ENCODE measurements at regions not wholly inside any gene's neighbourhood (a gene's known extent, or its start where the extent isn't known, plus 50 kb on each side); places are given as distances from the start of the nearest gene placed in this dataset.

DNA sequence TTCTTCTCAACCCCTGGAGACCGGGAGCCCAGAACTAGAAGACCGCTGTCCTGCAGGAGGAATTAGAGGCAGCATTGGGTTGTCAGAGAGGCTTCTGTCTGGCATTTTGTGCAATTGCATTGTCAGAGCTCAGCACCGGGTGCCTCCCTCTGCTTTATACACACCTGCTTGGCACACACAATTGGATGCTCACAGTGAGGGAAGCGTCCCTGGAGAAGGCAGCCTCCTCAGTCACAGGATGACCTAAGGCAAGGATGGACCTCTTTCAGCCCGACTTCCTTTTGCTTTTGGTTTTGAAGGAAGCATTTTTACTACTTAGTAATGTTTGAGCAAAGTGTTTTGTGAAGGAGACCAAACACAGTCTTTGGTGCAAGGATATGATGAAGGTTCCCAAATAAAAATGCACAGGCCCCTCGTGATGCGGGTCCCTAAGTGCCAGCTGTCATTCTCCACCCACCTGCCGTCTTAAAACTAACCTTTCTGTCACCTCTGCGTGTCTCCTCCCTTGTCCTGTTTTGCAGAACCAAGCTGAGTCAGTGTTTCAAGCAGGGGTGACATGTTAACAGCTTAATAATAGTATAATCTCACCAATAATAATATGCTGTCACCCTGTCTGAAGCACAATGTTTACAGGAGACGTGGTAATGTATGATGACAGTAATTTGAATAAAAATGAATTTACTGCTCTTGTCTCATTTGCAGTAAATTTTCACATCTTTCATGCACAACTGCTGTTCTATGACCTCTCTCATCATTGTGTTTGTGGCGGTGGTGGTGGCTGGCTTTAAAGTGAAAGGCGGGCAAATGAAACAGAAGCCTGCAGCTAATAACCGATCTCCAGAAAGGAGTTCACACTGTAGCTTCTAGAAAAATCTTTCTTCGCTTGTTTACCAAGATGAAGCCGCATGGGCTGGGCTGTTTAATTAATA lies 430.2 kb upstream of the MKI67 start:
- DNase-seq (ENCODE audit: low read depth in 2 of 2), result no peak

DNA sequence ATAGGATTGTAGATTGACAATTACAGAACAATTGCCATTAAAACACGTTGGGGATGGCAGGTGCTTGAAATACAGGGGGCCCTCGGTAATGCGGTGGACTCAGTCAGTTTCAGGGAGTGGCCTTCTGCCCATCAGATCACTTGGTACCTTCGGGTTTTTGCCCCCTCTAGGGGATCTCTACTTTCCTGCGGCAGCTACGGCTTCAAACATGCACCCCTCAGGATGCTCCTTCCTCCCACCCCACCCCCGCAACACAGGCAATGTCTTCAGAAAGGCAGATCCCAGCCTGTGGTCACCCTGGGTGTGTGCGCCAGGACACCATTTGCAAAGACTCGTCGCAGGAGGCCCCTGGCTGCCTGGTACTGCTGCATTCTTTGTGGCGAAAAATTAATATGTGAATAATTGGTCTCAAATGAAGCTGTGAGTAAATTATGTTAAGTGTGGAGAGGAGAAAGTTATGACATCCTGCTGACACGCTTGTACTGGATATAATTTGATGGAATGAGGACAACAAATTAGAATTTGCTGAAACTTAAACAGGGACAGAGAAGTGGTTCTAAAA lies 431.0 kb upstream of the MKI67 start:
- no peak for DNase-seq (ENCODE audit: low read depth in 2 of 2)

- no peak for DNase-seq (ENCODE audit: low read depth in 2 of 2)
These were observed 434.2 kb upstream of the MKI67 start for GRCh38 chr10:128560406-128560805.

GRCh38 chr10:128560993-128561392 lies 434.8 kb upstream of the MKI67 start:
- DNase-seq (ENCODE audit: low read depth in 2 of 2), result no peak

DNA sequence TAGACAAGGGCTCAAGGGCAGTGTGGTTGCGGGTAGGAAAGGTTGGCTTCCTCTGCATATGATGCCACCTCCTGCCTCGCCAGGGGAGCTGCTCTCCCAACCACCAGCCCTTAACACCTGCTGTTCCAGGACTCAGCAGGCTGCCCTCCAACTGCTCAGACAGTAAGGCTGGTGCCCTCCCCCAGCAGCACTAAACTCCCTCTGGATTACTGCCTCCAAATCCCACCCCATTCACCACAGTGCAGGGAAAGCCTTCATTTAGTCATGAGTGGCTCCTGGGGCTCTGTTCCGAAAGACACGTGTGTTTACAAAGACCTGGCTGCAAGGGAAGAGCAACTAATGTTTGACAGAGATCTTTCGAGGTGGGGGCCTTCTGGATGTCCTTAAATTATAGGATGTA lies 437.2 kb upstream of the MKI67 start:
- DNase-seq (ENCODE audit: low read depth in 2 of 2), result no peak

DNA sequence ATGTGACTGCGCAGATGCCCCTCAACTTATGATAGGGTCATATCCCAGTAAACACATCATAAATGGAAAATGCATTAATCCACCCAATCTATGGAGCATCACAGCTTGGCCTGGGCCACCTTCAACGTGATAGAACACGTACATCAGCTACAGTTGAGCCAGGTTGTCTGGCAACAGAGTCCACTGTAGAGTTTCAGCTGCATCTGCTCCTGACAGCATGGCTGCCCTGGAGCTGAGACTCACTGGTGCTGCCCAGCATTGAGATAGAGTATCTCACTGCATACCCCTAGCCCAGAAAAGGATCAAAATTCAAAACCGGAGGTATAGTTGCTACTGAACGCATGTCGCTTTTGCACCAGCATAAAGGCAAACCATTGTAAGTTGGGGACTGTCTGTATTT lies 437.7 kb upstream of the MKI67 start:
- no peak for DNase-seq (ENCODE audit: low read depth in 2 of 2)

DNA sequence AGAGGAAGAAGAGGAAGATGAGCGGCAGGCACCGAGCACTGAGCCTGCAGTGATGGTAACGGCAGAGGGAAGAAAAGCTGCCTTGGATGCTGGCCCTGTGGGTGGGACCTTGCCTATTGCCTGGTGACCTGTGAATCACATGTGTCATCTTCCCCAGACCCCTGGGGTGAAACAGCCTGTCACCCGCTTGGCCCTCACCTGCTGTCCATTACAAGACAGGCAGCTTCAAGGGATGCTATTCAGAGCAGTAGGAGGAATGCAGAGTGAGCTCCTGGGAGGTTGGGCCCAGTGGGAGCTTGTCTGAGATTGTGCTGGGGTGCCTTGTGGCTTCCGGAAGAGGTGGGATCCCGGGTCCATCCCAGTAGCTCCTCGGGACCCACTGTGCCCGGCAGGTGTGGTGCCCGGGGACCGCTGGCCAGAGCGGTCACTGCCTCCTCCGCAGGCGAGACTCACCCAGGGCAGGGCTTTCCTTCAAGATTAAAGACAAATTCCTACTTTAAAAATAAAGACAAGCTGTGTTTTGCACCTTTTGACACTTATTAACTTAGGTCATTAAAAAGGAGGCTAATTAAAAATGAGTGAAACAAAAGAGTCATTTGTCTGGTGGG lies 440.2 kb upstream of the MKI67 start:
- no peak for DNase-seq (ENCODE audit: low read depth in 2 of 2)

DNA sequence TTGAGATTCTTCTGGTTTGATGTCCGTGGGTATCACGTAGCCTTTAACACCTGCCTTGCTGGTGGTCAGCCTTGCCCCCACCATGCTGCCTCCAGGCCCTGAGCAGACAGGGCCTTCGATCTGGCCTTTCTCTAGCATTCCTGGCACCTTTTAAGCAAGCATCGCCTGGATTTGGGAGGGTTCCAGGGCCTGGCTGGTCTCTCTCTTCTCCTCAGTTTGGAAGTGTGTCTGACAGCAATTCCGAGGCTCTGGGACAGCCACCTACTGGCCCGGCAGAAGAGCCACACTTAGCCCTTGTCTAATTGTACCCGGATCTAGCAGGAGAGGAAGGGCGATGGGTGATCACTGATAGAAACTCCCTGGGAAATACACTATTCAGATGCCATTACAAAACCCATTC lies 441.3 kb upstream of the MKI67 start:
- DNase-seq (ENCODE audit: low read depth in 2 of 2), result no peak

DNA sequence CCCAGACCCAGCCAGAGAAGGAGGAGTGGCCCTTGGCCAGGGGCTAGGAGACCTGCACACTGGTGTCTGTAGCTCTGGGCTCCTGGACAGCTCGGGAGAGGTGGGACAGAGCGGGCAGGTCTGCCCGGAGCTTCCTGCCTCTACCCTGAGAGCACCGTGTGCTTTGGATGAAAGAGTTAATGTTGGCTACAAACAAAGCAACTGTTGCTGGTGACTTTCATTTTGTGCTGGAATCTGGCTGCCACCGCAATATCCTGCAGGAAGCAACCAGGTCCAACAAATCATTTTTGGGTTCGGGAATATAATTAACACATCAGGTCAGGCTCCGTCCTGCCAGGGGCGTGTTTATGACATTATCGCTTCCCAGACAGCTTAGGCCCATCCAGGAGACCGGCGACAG lies 441.8 kb upstream of the MKI67 start:
- no peak for DNase-seq (ENCODE audit: low read depth in 2 of 2)

DNA sequence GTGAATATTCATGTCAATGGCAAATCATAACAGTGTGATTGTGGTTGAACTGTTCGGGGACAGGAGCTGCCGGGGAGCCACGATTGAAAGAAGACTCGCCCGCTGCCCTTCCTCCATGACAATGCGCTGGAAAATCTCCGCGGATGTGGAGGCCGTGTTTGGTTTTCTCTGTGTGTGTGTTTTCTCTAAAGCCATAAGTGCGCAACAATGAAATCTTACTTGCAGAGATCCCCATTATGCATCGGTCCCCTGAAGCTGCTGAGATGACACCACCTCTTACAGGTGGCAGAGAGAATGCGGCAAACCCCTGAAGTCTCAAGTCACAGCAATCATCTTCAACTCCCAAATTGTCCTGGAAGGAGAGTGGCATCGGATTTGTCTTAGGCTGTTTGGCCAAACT lies 442.3 kb upstream of the MKI67 start:
- no peak for DNase-seq (ENCODE audit: low read depth in 2 of 2)

DNA sequence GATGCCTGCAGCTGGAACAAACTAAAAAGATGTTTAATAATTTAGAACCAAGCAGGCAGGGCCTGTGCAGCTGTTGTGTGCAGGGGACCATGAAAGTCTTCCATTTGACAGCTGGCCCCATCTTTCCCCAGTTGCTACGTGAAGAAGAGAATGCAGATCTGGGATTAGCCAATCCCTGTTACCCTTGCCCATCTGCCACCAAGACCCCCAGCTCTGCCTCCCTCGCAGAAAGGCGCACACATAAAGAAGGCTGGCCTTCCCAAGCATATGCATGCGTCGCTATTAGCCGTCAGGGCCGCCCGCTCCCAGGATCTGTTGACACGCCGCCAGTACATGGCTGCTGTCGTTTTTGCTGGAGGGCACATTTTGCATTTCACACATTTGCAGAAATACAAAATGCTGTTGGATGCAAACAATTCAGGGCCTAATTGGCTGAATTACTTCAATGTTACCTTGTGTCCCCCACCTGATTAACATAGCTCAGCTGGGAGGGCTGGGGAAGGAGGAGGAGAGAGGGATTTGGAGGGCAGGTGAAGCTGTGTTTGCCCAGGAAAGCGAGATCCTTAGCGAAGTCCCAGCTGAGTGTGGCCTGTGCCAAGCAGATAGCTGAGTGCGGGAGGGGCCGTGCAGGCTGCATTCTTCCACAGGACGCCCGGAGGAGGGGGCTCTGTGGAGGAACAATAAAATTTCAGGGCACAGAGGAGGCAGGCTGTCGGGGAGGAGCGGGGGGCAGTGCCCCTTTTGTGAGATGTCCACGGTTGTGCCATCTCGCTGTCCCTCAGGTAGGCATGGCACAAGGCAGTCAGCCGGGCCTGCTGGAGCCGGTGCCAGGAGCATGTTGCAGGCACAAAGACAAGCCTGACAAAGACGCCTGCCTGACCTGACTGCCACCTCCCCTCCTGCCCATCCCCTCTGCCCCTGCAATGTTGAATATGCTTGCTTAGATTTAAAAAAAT lies 443.0 kb upstream of the MKI67 start:
- DNase-seq (ENCODE audit: low read depth in 2 of 2), result no peak

GRCh38 chr10:128570319-128570995 lies 444.2 kb upstream of the MKI67 start:
- no peak for DNase-seq (ENCODE audit: low read depth in 2 of 2)

GRCh38 chr10:128571071-128571470 lies 444.8 kb upstream of the MKI67 start:
- DNase-seq (ENCODE audit: low read depth in 2 of 2), result no peak

- DNase-seq (ENCODE audit: low read depth in 2 of 2), result no peak
These were observed 445.5 kb upstream of the MKI67 start for GRCh38 chr10:128571745-128572144.

- DNase-seq (ENCODE audit: low read depth in 2 of 2), result no peak
These were observed 446.5 kb upstream of the MKI67 start for GRCh38 chr10:128572696-128573095.

- DNase-seq (ENCODE audit: low read depth in 2 of 2), result no peak
These were observed 447.1 kb upstream of the MKI67 start for GRCh38 chr10:128573281-128573845.

DNA sequence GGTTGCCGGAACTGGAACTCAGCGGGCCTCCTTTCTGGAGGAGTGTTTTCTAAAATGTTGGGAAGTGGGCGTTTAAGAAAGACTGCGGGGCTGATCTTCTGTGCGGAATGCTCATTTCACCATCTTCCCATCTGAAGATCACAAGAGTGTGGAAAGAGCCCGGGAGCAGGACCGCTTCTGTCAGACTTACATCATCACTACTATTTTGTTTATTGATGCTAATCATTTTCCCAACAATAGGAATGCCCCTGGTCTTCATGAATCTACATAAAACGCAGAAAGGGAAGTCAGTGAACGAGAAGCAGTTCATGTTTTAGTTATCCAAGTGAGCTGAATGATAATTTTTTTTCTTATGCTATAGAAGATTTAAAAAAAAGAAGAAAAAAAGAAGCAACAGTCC lies 447.8 kb upstream of the MKI67 start:
- no peak for DNase-seq (ENCODE audit: low read depth in 2 of 2)

- no peak for DNase-seq (ENCODE audit: low read depth in 2 of 2)
These were observed 448.5 kb upstream of the MKI67 start for GRCh38 chr10:128574581-128575210.

- no peak for DNase-seq (ENCODE audit: low read depth in 2 of 2)
These were observed 449.5 kb upstream of the MKI67 start for GRCh38 chr10:128575761-128576160.

DNA sequence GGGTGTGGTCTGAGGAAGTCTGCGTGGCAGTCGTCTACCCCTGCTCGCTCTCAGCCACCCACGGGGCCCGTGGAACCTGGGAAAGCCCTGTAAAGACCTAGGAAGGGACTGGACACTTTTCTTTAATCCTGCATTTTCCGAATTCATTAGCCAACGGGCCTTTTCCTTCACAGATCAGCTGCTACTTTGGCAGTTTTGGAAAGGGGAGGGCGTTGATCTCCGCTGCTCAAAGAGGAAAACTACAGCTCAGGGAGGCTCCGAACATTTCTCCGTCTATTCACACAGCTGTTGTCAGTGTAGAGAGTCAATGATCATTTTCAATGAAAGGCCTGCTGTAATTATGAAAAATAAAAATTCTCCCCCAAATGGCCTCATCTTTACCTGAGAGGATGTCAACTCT lies 450.1 kb upstream of the MKI67 start:
- no peak for DNase-seq (ENCODE audit: low read depth in 2 of 2)

Measured in stimulated activated CD4-positive, alpha-beta T cell treated with anti-CD3 and anti-CD28 coated beads, Interleukin-1b, Interleukin-23, amount 100 ng/mL, for 4 hours (primary cell).